ENCODE measurements at regions not wholly inside any gene's neighbourhood (a gene's known extent, or its start where the extent isn't known, plus 50 kb on each side); places are given as distances from the start of the nearest gene placed in this dataset.

DNA sequence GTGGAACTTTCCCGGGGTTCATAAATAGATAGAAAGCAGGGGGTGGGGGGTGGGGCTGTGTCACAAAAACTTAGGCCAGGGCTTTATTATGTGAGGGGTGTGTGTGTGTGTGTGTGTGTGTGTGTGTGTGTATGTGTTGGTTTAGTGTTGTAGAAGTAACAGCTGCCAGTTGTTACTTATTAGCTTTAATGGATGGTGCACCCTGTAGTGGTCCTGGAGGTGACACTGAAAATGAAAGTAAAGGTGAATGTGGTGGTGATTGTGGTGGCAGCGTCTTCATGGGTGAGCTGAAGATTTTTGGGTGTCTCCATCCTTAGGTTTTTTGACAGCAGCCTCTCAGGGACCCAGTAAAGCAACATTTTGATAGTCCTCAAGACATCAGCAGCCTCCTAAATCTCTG lies 449.9 kb downstream of the PDCD6IP start:
- no peak for FAIRE-seq

DNA sequence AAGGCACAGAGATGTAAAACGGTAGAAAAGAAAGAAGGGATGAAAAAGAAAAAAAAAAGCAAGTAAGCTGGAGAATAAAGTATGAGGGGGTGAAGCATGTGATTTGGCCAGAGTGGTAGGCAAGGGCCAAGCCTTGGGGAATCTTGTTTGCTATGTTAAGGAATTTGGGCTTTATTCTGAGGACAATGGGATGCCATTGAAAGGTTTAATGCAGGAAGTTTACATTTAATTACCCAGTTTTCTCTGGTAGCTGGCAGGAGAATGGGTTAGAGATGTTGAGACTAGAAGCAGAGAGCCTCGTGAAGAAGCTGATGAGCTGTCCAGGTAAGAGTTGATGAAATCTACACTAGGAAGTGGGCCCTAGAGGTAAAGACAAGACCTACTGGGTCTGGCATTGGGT lies 455.9 kb downstream of the PDCD6IP start:
- Histone ChIP-seq H3K36me3 (ENCODE audit: control insufficient read depth, insufficient read depth, low read length) (no peaks in the 10 kb centered on the region), H3K4me3 (ENCODE audit: low read depth, low read length) (no peak overlapping the region), H3K27me3 (ENCODE audit: control insufficient read depth, insufficient read depth, low read length) (no peaks in the 10 kb centered on the region)
- TF ChIP-seq, protein P1, sequence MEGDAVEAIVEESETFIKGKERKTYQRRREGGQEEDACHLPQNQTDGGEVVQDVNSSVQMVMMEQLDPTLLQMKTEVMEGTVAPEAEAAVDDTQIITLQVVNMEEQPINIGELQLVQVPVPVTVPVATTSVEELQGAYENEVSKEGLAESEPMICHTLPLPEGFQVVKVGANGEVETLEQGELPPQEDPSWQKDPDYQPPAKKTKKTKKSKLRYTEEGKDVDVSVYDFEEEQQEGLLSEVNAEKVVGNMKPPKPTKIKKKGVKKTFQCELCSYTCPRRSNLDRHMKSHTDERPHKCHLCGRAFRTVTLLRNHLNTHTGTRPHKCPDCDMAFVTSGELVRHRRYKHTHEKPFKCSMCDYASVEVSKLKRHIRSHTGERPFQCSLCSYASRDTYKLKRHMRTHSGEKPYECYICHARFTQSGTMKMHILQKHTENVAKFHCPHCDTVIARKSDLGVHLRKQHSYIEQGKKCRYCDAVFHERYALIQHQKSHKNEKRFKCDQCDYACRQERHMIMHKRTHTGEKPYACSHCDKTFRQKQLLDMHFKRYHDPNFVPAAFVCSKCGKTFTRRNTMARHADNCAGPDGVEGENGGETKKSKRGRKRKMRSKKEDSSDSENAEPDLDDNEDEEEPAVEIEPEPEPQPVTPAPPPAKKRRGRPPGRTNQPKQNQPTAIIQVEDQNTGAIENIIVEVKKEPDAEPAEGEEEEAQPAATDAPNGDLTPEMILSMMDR (IDR thresholded peaks at IDR 0.05; ENCODE audit: insufficient read depth, low read length, severe bottlenecking): no peak
- DNase-seq (ENCODE audit: low read depth) (no peak), FAIRE-seq (no peak)

More for the DNA sequence above, 449.9 kb downstream of the PDCD6IP start:
- no peak for DNase-seq (ENCODE audit: low read depth)
- Histone ChIP-seq H3K27me3 (ENCODE audit: control insufficient read depth, insufficient read depth, low read length) (no peaks in the 10 kb centered on the region), H3K36me3 (ENCODE audit: control insufficient read depth, insufficient read depth, low read length) (no peaks in the 10 kb centered on the region), H3K4me3 (ENCODE audit: low read depth, low read length) (no peak overlapping the region)
- TF ChIP-seq, protein P1 (IDR thresholded peaks at IDR 0.05; ENCODE audit: insufficient read depth, low read length, severe bottlenecking): no peak

DNA sequence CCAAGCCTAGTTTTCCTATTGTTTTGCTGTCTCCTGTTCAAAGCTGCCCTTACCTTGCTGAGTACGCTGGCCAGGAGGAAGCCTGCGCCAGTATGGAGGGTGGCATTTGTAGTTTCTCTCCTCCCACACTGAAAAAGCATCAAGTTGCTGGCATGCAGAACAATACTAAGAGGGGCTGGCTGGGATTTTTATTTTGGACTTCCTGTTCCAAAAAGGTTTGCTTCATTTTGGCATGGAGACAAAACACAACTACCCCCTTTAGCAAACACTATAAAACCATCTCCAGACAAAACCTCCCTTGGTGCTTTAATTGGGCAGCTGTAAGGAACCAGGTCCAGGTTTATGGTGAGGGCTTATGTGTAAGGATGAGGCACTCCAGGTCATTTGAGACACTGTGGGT lies 457.6 kb downstream of the PDCD6IP start:
- no peak for FAIRE-seq
- DNase-seq (ENCODE audit: low read depth): no peak
- H3K4me3 ChIP-seq (ENCODE audit: low read depth, low read length): no peak overlapping the region
- TF ChIP-seq, protein P1 (IDR thresholded peaks at IDR 0.05; ENCODE audit: insufficient read depth, low read length, severe bottlenecking): no peak
- H3K36me3 ChIP-seq (ENCODE audit: control insufficient read depth, insufficient read depth, low read length): no peaks in the 10 kb centered on the region
- no peaks in the 10 kb centered on the region for H3K27me3 ChIP-seq (ENCODE audit: control insufficient read depth, insufficient read depth, low read length)

DNA sequence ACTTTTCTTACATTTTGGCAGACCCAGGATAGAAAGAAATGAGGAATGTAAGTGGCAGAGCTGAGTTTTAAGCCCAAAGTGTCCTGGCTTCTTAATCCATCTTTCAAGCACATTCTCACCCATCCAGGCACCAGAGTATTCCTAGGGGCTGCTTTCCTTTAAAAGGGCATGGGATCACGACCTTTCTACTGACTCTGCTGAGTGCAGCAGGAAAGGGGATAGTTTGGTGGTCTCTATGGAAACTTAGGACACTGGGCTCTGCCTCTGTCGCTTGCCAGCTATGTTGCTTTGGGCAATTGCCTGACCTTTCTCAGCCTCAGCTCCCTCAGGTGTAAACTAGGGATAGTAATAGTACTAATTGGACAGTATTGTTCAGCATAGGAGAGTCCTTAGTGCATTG lies 458.4 kb downstream of the PDCD6IP start:
- Histone ChIP-seq H3K36me3 (ENCODE audit: control insufficient read depth, insufficient read depth, low read length) (no peaks in the 10 kb centered on the region), H3K4me3 (ENCODE audit: low read depth, low read length) (no peak overlapping the region), H3K27me3 (ENCODE audit: control insufficient read depth, insufficient read depth, low read length) (no peaks in the 10 kb centered on the region)
- DNase-seq (ENCODE audit: low read depth) (no peak), FAIRE-seq (no peak)
- TF ChIP-seq, protein P1 (IDR thresholded peaks at IDR 0.05; ENCODE audit: insufficient read depth, low read length, severe bottlenecking): no peak

DNA sequence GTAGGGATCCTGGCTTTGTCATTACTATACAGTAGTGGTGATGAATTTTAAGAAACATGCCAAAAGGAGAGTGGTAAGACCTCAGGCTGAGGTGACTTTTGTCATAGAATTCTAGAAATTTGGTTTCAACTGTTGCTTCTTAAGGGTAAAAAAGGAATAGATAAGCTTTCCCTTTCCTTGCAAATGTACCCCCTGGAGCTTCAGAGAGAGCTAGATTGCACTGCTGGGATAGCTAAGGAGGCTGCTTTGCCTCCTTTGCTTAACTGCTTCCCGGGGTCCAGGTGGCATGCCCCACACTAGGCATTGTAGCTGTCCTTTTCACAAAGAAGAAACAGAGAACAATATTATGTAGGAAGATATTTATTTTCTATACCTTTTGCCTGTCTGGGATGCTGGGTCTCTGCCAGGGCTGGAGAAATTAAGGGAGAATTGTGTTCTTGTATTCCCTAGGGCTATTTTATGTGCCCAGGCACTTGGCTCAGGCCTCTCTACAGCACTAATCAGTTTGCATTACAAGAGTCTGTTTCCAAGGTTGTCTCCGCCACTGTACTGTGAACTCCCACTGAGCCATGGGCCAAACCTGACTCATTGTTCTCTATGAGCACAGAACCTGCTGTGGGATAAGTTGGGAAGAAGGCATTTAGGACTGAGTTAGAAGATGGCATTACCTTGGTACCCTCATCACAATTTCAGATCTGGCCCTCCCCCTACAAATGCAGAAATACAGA lies 460.0 kb downstream of the PDCD6IP start:
- Histone ChIP-seq H3K27me3 (ENCODE audit: control insufficient read depth, insufficient read depth, low read length) (no peaks in the 10 kb centered on the region), H3K4me3 (ENCODE audit: low read depth, low read length) (no peak overlapping the region), H3K36me3 (ENCODE audit: control insufficient read depth, insufficient read depth, low read length) (no peaks in the 10 kb centered on the region)
- DNase-seq (ENCODE audit: low read depth) (no peak), FAIRE-seq (no peak)
- TF ChIP-seq, protein P1 (IDR thresholded peaks at IDR 0.05; ENCODE audit: insufficient read depth, low read length, severe bottlenecking): no peak
